HG02852 (cell line): ENCODE measurements at regions not wholly inside any gene's neighbourhood (a gene's known extent, or its start where the extent isn't known, plus 50 kb on each side); places are given as distances from the start of the nearest gene placed in this dataset.
A peak's percentile ranks its signal among the peaks of the same experiment; 100 is the strongest.

Source experiments
- ATAC-seq: cut with Tn5 transposase; IDR thresholded peaks from one replicate; pipeline ENCODE4 v1.9.1; 2021; ENCODE audit warnings: mild to moderate bottlenecking, moderate library complexity; ENCODE audit not compliant: unreplicated experiment

GRCh38 chr4:104418286-104418685 is 76.4 kb downstream of the CXXC4 start:
- no peak for ATAC-seq

- ATAC-seq, result no peak
Measured at GRCh38 chr4:104417357-104417882, 77.3 kb downstream of the CXXC4 start.

GRCh38 chr4:104416725-104417356 is 77.9 kb downstream of the CXXC4 start:
- ATAC-seq, result no peak

- ATAC-seq, result no peak
Measured at GRCh38 chr4:104413487-104413886, 81.2 kb downstream of the CXXC4 start.

- no peak for ATAC-seq
Measured at GRCh38 chr4:104412344-104412743, 82.3 kb downstream of the CXXC4 start.

- no peak for ATAC-seq
Measured at GRCh38 chr4:104411502-104411901, 83.2 kb downstream of the CXXC4 start.

DNA sequence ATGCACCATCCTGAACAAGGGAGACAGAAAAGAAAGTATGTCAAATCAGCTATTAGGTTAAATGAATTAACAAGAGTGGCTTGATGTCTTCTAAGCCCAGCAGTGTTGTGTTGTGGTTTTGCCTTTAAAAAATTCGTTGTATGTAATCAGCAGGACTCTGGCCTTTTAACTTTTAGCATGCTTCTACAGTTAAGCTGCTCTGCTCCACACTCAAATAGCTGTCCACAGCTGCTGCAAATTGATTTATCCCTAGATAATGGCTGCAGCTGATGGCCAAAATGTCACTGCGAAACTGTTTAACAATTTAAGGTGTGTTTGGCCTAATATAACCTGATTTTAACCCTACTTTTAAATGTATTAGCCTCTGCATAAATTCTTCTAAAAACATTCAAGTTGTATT is 85.8 kb downstream of the CXXC4 start:
- no peak for ATAC-seq

GRCh38 chr4:104404361-104404760 is 90.3 kb downstream of the CXXC4 start:
- no peak for ATAC-seq

GRCh38 chr4:104395168-104395614 is 99.5 kb downstream of the CXXC4 start:
- no peak for ATAC-seq

GRCh38 chr4:104394406-104395167 is 100.1 kb downstream of the CXXC4 start:
- ATAC-seq, result no peak

DNA sequence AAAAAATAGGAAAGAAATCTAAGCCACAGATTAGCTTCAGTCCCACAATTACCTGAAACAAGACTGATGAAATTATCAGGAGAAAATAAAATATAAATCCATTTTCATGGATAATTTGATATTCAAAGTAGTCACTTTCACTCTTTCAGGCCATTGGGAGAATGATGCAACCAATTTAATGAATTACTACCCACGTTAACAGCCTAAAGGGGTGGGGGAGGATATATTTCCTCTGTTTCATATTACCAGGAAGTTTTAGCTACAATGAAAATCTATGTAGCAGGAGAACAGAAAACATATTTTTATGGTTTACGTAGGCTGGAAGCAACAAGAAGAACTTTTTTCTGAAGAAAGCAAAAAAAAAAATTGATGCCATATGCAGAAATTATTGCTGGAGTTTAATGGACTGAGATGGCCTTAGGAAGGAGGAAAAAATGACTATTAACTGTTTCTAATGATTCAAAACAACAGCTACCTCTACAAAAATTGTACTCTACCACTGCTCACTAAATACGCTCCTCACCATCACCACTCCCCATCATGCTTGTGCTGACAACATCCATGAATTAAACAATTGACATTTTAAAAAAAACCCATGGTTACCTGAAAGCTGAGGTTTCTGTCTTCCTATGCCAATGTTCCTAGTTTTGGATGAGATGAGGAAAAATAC is 100.9 kb downstream of the CXXC4 start:
- ATAC-seq, result no peak

DNA sequence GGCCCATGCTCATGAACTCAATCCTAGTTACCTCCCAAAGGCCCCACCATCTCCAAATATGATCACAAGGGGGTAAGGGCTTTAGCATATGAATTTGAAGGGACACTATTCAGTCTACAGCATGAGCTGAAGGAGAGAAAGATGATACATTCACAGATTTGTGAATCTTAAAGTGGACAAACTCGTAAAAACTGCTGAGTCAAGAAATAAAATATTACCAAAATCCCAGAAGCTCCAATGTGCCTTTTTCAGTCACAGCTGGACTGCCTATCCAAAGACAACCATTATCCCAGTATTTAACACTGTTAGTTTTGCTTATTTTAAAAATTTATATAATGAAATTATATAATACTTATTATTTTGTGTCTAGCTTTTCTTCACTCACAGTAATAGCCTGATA is 109.0 kb downstream of the CXXC4 start:
- no peak for ATAC-seq

- ATAC-seq, result no peak
Measured at GRCh38 chr4:104382961-104383360, 111.7 kb downstream of the CXXC4 start.

GRCh38 chr4:104381729-104382128 is 113.0 kb downstream of the CXXC4 start:
- no peak for ATAC-seq

GRCh38 chr4:104365618-104366017 is 129.1 kb downstream of the CXXC4 start:
- peak; percentile 49 for ATAC-seq

DNA sequence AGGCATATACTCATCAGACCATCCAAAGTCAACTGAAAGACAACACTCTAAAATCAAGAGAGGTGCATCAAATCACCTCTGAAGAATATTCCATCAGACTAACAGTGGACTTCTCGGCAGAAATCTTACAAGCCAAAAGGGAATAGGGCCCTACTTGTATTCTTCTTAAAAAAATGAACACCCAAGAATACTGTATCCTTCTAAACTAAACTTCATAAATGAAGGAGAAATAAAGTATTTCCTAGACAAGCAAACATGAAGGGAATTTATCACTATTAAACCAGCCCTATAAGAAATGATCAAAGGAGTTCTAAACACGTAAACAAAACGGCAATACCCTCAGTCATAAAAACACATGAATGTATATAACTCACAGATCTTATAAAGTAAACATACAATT is 141.2 kb downstream of the CXXC4 start:
- ATAC-seq, result no peak

DNA sequence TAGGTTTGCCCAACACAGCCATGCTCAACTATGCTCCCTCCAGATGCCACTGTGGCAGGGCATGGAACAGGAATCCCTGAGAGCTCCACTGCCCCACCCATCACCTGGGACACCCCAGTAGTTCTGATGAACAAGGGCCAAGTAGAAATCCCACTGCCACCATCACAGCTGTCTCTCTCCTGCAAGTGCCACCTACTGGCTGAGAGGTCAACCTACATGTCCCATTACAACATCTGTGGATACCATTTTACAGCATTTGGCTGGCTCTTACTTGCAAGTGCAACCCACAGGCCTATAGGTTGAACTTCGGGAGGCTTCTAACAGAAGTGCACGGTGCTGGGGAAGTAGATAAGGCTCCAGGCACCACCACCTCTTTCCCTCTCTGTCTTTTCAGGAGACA is 142.5 kb downstream of the CXXC4 start:
- no peak for ATAC-seq

GRCh38 chr4:104351706-104352105 is 143.0 kb downstream of the CXXC4 start:
- no peak for ATAC-seq

- ATAC-seq, result no peak
Measured at GRCh38 chr4:104345598-104346242, 149.0 kb downstream of the CXXC4 start.

DNA sequence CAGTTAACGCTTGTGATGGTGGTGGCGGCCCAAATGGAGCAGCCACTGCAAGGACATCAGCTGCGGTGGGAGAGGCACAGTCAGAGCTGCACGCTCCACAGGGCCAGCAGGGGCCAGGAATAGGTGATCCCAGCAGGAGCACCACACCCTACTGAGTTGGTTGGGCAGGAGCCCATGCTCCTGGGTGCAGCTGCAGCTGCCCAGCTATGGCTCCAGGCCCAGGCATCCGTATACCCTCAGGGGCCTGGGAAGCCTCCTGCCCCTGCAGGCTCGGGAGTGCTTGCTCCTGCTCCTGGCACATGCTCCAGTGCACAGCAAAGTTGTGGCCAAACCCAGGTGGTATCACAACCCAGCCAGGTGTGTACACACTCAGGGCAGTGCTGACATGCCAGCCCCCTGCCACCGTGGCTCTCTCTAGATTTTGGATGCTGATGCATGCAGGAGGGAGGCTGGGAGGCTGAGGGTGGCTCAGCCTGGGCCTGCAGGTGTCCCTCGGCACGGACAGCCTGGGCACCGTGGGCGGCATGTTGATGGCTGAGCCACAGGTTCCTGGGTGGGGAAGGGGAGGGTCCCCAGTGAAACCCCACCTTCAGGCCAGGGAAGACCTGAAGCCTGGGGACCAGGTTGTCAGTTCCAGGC is 150.2 kb downstream of the CXXC4 start:
- ATAC-seq, result no peak

GRCh38 chr4:104334410-104334809 is 160.3 kb downstream of the CXXC4 start:
- ATAC-seq, result no peak
